Spleen (tissue), 11 donors: ENCODE measurements at regions not wholly inside any gene's neighbourhood (a gene's known extent, or its start where the extent isn't known, plus 50 kb on each side); places are given as distances from the start of the nearest gene placed in this dataset.
A peak's percentile ranks its signal among the peaks of the same experiment; 100 is the strongest.

Source experiments
- DNase-seq: peaks from one replicate; pipeline ENCODE4 v3.0.0-alpha.2; 2020
- H3K27ac ChIP-seq, 8 donors: fragments of 200-600 bp; sonication (generic) in 7 of 8; 1 replicate in 4 of 8; 2 replicates in 4 of 8; pipeline versions ENCODE4 v1.5.0 to v1.8.0; 2016 to 2021; ENCODE audit warnings: inconsistent platforms in 4 of 8, mild to moderate bottlenecking in 4 of 8, moderate library complexity in 1 of 8
- H3K27me3 ChIP-seq, 7 donors: fragments of 200-600 bp; sonication (generic) in 6 of 7; replicated peaks in 1 of 7; 1 replicate in 4 of 7; 2 replicates in 3 of 7; pipeline versions ENCODE4 v1.5.0 to v1.8.0; 2016 to 2021; ENCODE audit warnings: inconsistent platforms in 3 of 7, mild to moderate bottlenecking in 1 of 7
- H3K36me3 ChIP-seq, 6 donors: fragments of 200-600 bp; sonication (generic) in 5 of 6; 1 replicate in 4 of 6; 2 replicates in 2 of 6; pipeline versions ENCODE4 v1.5.0 to v1.8.0; 2016 to 2021; ENCODE audit warnings: inconsistent platforms in 2 of 6
- H3K4me1 ChIP-seq, 6 donors: fragments of 200-600 bp; sonication (generic) in 5 of 6; 1 replicate in 3 of 6; 2 replicates in 3 of 6; pipeline versions ENCODE4 v1.5.0 to v1.8.0; 2016 to 2021; ENCODE audit warnings: inconsistent platforms in 3 of 6
- H3K4me3 ChIP-seq, 8 donors: fragments of 200-600 bp; sonication (generic) in 7 of 8; 1 replicate in 4 of 8; 2 replicates in 4 of 8; pipeline versions ENCODE4 v1.5.0 to v1.8.0; 2016 to 2021; ENCODE audit warnings: inconsistent platforms in 4 of 8, mild to moderate bottlenecking in 4 of 8, moderate library complexity in 2 of 8
- H3K9me3 ChIP-seq, 8 donors: fragments of 200-600 bp; sonication (generic) in 7 of 8; 1 replicate in 4 of 8; 2 replicates in 4 of 8; pipeline versions ENCODE4 v1.5.0 to v1.8.0; 2016 to 2021; ENCODE audit warnings: inconsistent platforms in 4 of 8
- CTCF ChIP-seq, 11 experiments: fragments of 200-600 bp in 7 of 11; fragments of 450-650 bp in 4 of 11; sonication (generic) in 4 of 11; IDR thresholded peaks in 8 of 11; conservative IDR thresholded peaks in 3 of 11; 1 replicate in 7 of 11; 2 replicates in 4 of 11; pipeline versions ENCODE4 v1.4.0 to v1.8.0; 2016 to 2021; ENCODE audit warnings: antibody characterized with exemption in 11 of 11, inconsistent platforms in 4 of 11, mild to moderate bottlenecking in 1 of 11
- POLR2A ChIP-seq, 3 donors: fragments of 450-650 bp; IDR thresholded peaks; one replicate each; pipeline ENCODE4 v1.5.1; 2017; ENCODE audit warnings: antibody characterized with exemption in 3 of 3, mild to moderate bottlenecking in 1 of 3
- POLR2AphosphoS5 ChIP-seq, 3 donors: sonication (generic); formaldehyde crosslinking; IDR thresholded peaks; one replicate each; pipeline ENCODE4 v1.5.1; 2017; ENCODE audit warnings: antibody characterized with exemption in 3 of 3
- WGBS, 5 donors: extraction: QIAGEN DNeasy Blood & Tissue Kit in 3 of 5; methylation state at CpG; one replicate each; pipeline versions ENCODE4 v1.1.5 to v1.1.7; 2013 to 2018; 5-methylcytosine and 5-hydroxymethylcytosine counted together
- intact Hi-C: fragments of 100-400 bp; cut with DNase I; formaldehyde crosslinking; loops from one replicate; pipeline ENCODE4 v1.15.0; 2023; ENCODE audit warnings: low total_unique reads
- donor health status: healthy with polysubstance abuse.
- donor health status: DM: no; HTN: no; CAD: no; lungs with moderate emphysema.
- donor health status: DM: no; HTN: no; CAD: no.
- donor health status: Bipolar disorder and iron deficiency.
- donor health status: healthy.
- donor health status: DM: no; HTN: no; CAD: no.
- donor health status: DM: yes; HTN: yes; CAD: no.

- DNase-seq: no peak
- WGBS, 5 donors: 94 to 98% (median 96%) methylated on average over 3 of the region's 3 CpGs
- TF ChIP-seq POLR2A (IDR thresholded peaks at IDR 0.05) (no peak), POLR2AphosphoS5 (IDR thresholded peaks at IDR 0.05) (no peak), CTCF (IDR thresholded peaks at IDR 0.05 in 8 of 11, conservative IDR thresholded peaks at IDR 0.05 in 3 of 11) (no peak)
- Histone ChIP-seq H3K27ac (no peak overlapping the region), H3K36me3 (no peaks in the 10 kb centered on the region), H3K4me1 (peaks cover 0 to 11% (median 0%) of the 10 kb centered on the region in 6 donors), H3K27me3 (no peaks in the 10 kb centered on the region), H3K9me3 (no peaks in the 10 kb centered on the region), H3K4me3 (no peak overlapping the region)
- intact Hi-C loops: no loop called here
Observed at GRCh38 chr6:105901583-105901982, 184.6 kb upstream of the PRDM1 start.

GRCh38 chr6:105900125-105900937, 185.8 kb upstream of the PRDM1 start:
- 24 to 49% (median 31%) methylated on average over 13 of the region's 13 CpGs for WGBS, 5 donors
- Histone ChIP-seq H3K4me3 (peak overlapping the region in 1 of 8 donors; percentile 17), H3K36me3 (no peaks in the 10 kb centered on the region), H3K4me1 (peaks cover 0 to 11% (median 0%) of the 10 kb centered on the region in 6 donors), H3K9me3 (no peaks in the 10 kb centered on the region), H3K27ac (peak overlapping the region in 1 of 8 donors; percentile 35), H3K27me3 (no peaks in the 10 kb centered on the region)
- intact Hi-C loops: no loop called here
- no peak for DNase-seq
- TF ChIP-seq POLR2A (IDR thresholded peaks at IDR 0.05): no peak
- TF ChIP-seq POLR2AphosphoS5 (IDR thresholded peaks at IDR 0.05): no peak
- no peak for TF ChIP-seq CTCF (IDR thresholded peaks at IDR 0.05 in 8 of 11, conservative IDR thresholded peaks at IDR 0.05 in 3 of 11)

GRCh38 chr6:105898286-105898685, 187.8 kb upstream of the PRDM1 start:
- no peaks in the 10 kb centered on the region for H3K9me3 ChIP-seq
- WGBS, 5 donors: 70 to 82% (median 71%) methylated on average over 5 of the region's 5 CpGs
- no peak overlapping the region for H3K27ac ChIP-seq
- intact Hi-C loops: no loop called here
- no peaks in the 10 kb centered on the region for H3K36me3 ChIP-seq
- TF ChIP-seq POLR2AphosphoS5 (IDR thresholded peaks at IDR 0.05): no peak
- TF ChIP-seq CTCF (IDR thresholded peaks at IDR 0.05 in 8 of 11, conservative IDR thresholded peaks at IDR 0.05 in 3 of 11): no peak
- no peak for TF ChIP-seq POLR2A (IDR thresholded peaks at IDR 0.05)
- DNase-seq: no peak
- no peaks in the 10 kb centered on the region for H3K27me3 ChIP-seq
- peaks cover 0 to 14% (median 0%) of the 10 kb centered on the region in 6 donors for H3K4me1 ChIP-seq
- H3K4me3 ChIP-seq: no peak overlapping the region

- no peaks in the 10 kb centered on the region for H3K9me3 ChIP-seq
- H3K36me3 ChIP-seq: no peaks in the 10 kb centered on the region
- H3K4me1 ChIP-seq: peaks cover 0 to 23% (median 1%) of the 10 kb centered on the region in 6 donors
- WGBS, 5 donors: 91 to 100% (median 97%) methylated on average over 1 of the region's 1 CpG
- no peak for DNase-seq
- TF ChIP-seq POLR2A (IDR thresholded peaks at IDR 0.05): no peak
- no peak overlapping the region for H3K4me3 ChIP-seq
- intact Hi-C loops: no loop called here
- H3K27ac ChIP-seq: no peak overlapping the region
- H3K27me3 ChIP-seq: no peaks in the 10 kb centered on the region
Observed at GRCh38 chr6:105897131-105897530, 189.0 kb upstream of the PRDM1 start.
